Neural crest cell (in vitro differentiated cells): ENCODE measurements at regions not wholly inside any gene's neighbourhood (a gene's known extent, or its start where the extent isn't known, plus 50 kb on each side); places are given as distances from the start of the nearest gene placed in this dataset.

ENCODE experiments used
- DNase-seq: peaks from one replicate; pipeline ENCODE4 v3.0.0; 2021; ENCODE audit warnings: low read depth, mixed read lengths, low spot score
- H3K27ac Mint-ChIP-seq: one replicate; pipeline ENCODE4 v1.8.0; 2021; ENCODE audit warnings: mild to moderate bottlenecking, mixed read lengths; ENCODE audit not compliant: unreplicated experiment
- H3K27me3 Mint-ChIP-seq: 2 replicates; pipeline ENCODE4 v1.8.0; 2021; ENCODE audit warnings: low read depth, mild to moderate bottlenecking, mixed read lengths
- H3K36me3 Mint-ChIP-seq: 2 replicates; pipeline ENCODE4 v1.8.0; 2021; ENCODE audit warnings: low read depth, mild to moderate bottlenecking, mixed read lengths
- H3K4me1 Mint-ChIP-seq: 2 replicates; pipeline ENCODE4 v1.8.0; 2021; ENCODE audit warnings: mixed read lengths
- H3K4me3 Mint-ChIP-seq: one replicate; pipeline ENCODE4 v1.8.0; 2021; ENCODE audit warnings: mild to moderate bottlenecking, mixed read lengths
- H3K9me3 Mint-ChIP-seq: 2 replicates; pipeline ENCODE4 v1.8.0; 2021; ENCODE audit warnings: mixed read lengths
- TF ChIP-seq, protein P1 (sequence below): fragments of 200-600 bp; sonication (generic); conservative IDR thresholded peaks from 2 replicates; pipeline ENCODE4 v1.5.0; 2021; ENCODE audit warnings: antibody characterized with exemption, mild to moderate bottlenecking

DNA sequence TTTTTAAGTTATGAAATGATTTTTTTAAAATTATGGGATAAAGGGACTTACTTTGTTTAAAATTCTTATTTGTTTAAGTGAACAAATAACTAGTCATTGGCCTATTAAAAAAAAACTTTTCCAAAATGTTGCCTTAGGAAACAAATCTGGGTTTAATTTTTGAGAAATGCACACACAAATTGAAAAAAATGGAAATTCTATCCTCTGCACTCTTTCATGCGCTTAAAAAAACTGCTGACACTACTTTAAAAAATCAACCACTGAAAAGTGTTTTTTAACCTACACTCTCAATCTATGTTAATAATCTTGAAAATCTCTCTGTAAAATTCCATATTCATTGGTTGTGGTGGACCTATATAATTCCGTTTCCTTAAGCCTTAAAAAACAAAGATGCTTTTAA lies 163.4 kb upstream of the DAB2 start:
- no peaks in the 10 kb centered on the region for H3K4me1 Mint-ChIP-seq
- TF ChIP-seq, protein P1, sequence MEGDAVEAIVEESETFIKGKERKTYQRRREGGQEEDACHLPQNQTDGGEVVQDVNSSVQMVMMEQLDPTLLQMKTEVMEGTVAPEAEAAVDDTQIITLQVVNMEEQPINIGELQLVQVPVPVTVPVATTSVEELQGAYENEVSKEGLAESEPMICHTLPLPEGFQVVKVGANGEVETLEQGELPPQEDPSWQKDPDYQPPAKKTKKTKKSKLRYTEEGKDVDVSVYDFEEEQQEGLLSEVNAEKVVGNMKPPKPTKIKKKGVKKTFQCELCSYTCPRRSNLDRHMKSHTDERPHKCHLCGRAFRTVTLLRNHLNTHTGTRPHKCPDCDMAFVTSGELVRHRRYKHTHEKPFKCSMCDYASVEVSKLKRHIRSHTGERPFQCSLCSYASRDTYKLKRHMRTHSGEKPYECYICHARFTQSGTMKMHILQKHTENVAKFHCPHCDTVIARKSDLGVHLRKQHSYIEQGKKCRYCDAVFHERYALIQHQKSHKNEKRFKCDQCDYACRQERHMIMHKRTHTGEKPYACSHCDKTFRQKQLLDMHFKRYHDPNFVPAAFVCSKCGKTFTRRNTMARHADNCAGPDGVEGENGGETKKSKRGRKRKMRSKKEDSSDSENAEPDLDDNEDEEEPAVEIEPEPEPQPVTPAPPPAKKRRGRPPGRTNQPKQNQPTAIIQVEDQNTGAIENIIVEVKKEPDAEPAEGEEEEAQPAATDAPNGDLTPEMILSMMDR: no peak
- peaks cover 3% of the 10 kb centered on the region for H3K27me3 Mint-ChIP-seq
- no peaks in the 10 kb centered on the region for H3K36me3 Mint-ChIP-seq
- no peak overlapping the region for H3K27ac Mint-ChIP-seq
- DNase-seq: no peak
- H3K4me3 Mint-ChIP-seq: no peak overlapping the region
- H3K9me3 Mint-ChIP-seq: no peaks in the 10 kb centered on the region

DNA sequence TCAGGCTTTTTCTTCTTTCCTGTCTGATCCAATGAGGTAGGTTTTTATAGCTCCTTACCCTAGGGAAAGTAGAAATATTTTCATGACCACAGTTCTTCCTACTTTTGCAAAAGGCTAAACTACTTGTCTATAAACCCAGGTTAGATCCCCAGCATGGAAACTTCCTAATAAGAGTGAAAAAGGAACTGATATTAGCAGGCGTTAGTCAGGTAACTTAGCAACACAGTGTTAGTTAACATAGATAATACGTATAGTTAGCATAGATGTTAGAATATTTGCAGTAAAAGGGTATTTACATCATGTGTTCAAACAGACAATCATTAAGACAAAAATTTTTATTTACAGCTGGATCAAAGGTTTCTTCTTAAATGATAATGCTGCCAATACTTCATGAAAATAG lies 162.9 kb upstream of the DAB2 start:
- DNase-seq: no peak
- Mint-ChIP-seq H3K4me1 (no peaks in the 10 kb centered on the region), H3K36me3 (no peaks in the 10 kb centered on the region), H3K4me3 (no peak overlapping the region), H3K9me3 (no peaks in the 10 kb centered on the region), H3K27ac (no peak overlapping the region), H3K27me3 (peaks cover 3% of the 10 kb centered on the region)
- TF ChIP-seq, protein P1: no peak

DNA sequence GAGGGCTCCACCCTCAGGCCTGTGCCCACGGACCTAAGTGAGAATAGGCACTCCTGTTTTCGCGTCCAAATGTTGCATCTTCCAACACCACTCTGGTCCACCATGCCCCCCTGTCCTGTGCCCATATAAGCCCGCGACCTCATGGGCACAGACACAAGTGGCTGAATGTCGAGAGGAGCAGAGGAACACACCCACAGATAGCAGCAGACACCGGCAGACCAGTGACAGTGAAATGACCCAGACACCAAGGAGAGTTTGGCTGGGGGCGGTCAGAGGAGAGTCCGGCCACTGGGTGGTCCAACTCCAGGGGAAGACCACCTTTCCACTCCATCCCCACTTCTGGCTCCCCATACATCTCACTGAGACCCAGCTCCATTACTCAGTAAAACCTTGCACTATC lies 161.4 kb upstream of the DAB2 start:
- Mint-ChIP-seq H3K27ac (no peak overlapping the region), H3K36me3 (no peaks in the 10 kb centered on the region), H3K27me3 (peaks cover 3% of the 10 kb centered on the region), H3K9me3 (no peaks in the 10 kb centered on the region), H3K4me1 (no peaks in the 10 kb centered on the region), H3K4me3 (no peak overlapping the region)
- TF ChIP-seq, protein P1: no peak
- DNase-seq: no peak

DNA sequence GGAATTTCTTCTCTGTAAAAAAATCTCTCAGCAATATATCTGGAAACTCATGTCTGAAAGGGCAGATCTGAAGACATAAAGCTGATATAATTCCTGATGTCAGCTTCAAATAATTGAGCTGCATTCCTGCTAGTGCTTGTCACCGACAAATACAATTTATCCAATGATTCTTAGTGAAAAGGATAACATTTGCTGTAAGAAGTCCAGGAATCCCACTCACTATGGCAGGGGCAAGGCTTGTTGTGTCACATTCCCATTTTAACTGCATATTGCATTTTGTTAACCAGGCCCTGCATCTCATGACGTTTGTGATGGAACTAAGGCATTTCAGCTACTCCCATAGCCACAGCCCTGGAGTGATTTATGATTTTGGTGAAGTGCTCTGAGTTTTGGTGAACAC lies 160.1 kb upstream of the DAB2 start:
- DNase-seq: no peak
- TF ChIP-seq, protein P1: no peak
- Mint-ChIP-seq H3K36me3 (no peaks in the 10 kb centered on the region), H3K27me3 (peaks cover 3% of the 10 kb centered on the region), H3K27ac (no peak overlapping the region), H3K9me3 (no peaks in the 10 kb centered on the region), H3K4me1 (no peaks in the 10 kb centered on the region), H3K4me3 (no peak overlapping the region)

DNA sequence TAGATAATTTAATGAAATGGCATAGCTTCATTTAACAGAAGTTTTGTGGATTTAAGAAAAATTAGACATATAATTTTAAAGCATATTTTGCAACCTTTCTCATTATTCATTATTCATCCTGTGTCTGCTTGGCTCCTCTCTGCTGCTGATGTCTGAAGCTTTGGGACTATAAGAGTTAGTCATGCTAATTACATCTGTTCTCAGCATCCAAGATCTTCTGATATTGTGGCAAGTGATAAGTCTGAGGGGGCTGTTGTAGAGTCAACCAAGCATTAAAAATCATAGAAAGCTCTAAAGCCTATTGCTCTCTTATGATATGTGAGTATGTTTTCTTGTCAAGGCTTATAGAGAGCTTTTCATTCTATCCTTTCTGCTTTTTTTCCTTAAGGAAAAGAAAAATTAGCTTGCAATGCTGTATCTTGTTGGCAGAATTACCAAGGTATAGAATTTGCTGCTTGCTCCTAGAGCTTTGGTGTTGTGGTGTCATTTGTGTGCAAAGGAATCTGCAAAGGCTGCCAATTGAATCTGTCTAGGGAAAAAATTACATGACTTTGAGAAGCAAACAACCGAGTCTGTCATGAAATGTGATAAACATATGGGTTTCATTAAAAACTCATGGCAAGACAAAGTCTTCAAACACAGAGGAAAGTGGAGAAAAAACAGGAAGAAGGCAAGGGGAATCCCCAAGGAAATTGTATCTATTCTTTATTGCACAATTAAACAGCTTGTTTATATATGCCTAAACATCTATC lies 156.1 kb upstream of the DAB2 start:
- DNase-seq: no peak
- no peak overlapping the region for H3K27ac Mint-ChIP-seq
- H3K4me3 Mint-ChIP-seq: no peak overlapping the region
- H3K9me3 Mint-ChIP-seq: no peaks in the 10 kb centered on the region
- no peaks in the 10 kb centered on the region for H3K36me3 Mint-ChIP-seq
- peaks cover 3% of the 10 kb centered on the region for H3K27me3 Mint-ChIP-seq
- H3K4me1 Mint-ChIP-seq: no peaks in the 10 kb centered on the region
- TF ChIP-seq, protein P1: no peak
